SK-MEL-5 (cell line): ENCODE measurements at regions not wholly inside any gene's neighbourhood (a gene's known extent, or its start where the extent isn't known, plus 50 kb on each side); places are given as distances from the start of the nearest gene placed in this dataset.

Source experiments
- DNase-seq: peaks from one replicate; pipeline ENCODE4 v3.0.0-alpha.2; 2016; ENCODE audit warnings: low read depth, low spot score
- in situ Hi-C: cut with HindIII; loops from 2 replicates; pipeline ENCODE4 v1.10.0; 2016; ENCODE audit warnings: low sequenced_read_pairs, high pct_unique_total_duplicates, low pct_unique_long_range_greater_than_20kb

GRCh38 chr13:99655351-99656091, 154.2 kb downstream of the TM9SF2 start:
- in situ Hi-C loops = no loop called here
- no peak for DNase-seq

- in situ Hi-C loops = no loop called here
- no peak for DNase-seq
Measured at GRCh38 chr13:99654076-99654475, 152.8 kb downstream of the TM9SF2 start.

- in situ Hi-C loops = no loop called here
- no peak for DNase-seq
Measured at GRCh38 chr13:99653526-99653925, 152.3 kb downstream of the TM9SF2 start.

- in situ Hi-C loops = no loop called here
- no peak for DNase-seq
Measured at GRCh38 chr13:99652901-99653300, 151.6 kb downstream of the TM9SF2 start.

GRCh38 chr13:99652141-99652540, 150.9 kb downstream of the TM9SF2 start:
- no peak for DNase-seq
- in situ Hi-C loops = no loop called here

GRCh38 chr13:99651016-99651415, 149.7 kb downstream of the TM9SF2 start:
- DNase-seq = no peak
- in situ Hi-C loops = no loop called here

- in situ Hi-C loops = no loop called here
- no peak for DNase-seq
Measured at GRCh38 chr13:99650410-99650809, 149.1 kb downstream of the TM9SF2 start.

- in situ Hi-C loops = no loop called here
- DNase-seq = no peak
Measured at GRCh38 chr13:99648927-99649326, 147.7 kb downstream of the TM9SF2 start.

- in situ Hi-C loops = no loop called here
- peak; percentile 57 for DNase-seq
Measured at GRCh38 chr13:99648066-99648665, 146.9 kb downstream of the TM9SF2 start.

GRCh38 chr13:99647596-99647985, 146.3 kb downstream of the TM9SF2 start:
- DNase-seq = no peak
- in situ Hi-C loops = no loop called here

- no peak for DNase-seq
- in situ Hi-C loops = no loop called here
Measured at GRCh38 chr13:99646866-99647595, 145.8 kb downstream of the TM9SF2 start.

- DNase-seq = no peak
- in situ Hi-C loops = no loop called here
Measured at GRCh38 chr13:99642841-99643240, 141.6 kb downstream of the TM9SF2 start.

GRCh38 chr13:99642006-99642405, 140.7 kb downstream of the TM9SF2 start:
- in situ Hi-C loops = no loop called here
- no peak for DNase-seq

GRCh38 chr13:99640260-99640659, 139.0 kb downstream of the TM9SF2 start:
- DNase-seq = no peak
- in situ Hi-C loops = no loop called here

- in situ Hi-C loops = no loop called here
- peak; percentile 73 for DNase-seq
Measured at GRCh38 chr13:99639126-99639525, 137.9 kb downstream of the TM9SF2 start.

GRCh38 chr13:99636728-99637353, 135.6 kb downstream of the TM9SF2 start:
- in situ Hi-C loops = no loop called here
- DNase-seq = no peak

GRCh38 chr13:99636306-99636705, 135.0 kb downstream of the TM9SF2 start:
- in situ Hi-C loops = no loop called here
- no peak for DNase-seq

- in situ Hi-C loops = no loop called here
- DNase-seq = no peak
Measured at GRCh38 chr13:99634672-99635071, 133.4 kb downstream of the TM9SF2 start.
